ENCODE measurements at regions not wholly inside any gene's neighbourhood (a gene's known extent, or its start where the extent isn't known, plus 50 kb on each side); places are given as distances from the start of the nearest gene placed in this dataset.
"Not testable (repeated sequence)": the region's sequence is repeated elsewhere in the genome, so short reads cannot be mapped to it uniquely, and the experiment has no call there.

DNA sequence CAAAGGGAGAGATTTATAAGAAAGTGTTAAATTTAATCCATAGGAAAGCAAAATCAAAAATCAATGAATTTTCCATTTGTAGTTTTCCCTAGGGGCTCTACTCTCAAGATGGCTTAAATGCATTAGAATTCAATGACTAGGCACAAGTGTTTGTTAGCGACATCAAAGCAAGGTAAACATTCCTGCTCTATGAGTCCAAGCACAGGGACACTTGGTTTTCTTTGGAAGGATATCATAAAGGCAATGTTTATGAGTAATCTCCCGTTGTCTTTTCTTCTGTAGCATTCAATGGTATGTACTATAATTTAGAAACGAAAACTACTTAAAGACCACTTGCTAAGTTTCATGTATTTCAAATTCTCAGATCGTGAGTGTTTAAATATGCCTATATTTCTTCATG lies 54.8 kb upstream of the ZNF717 start:
- not testable (repeated sequence) for FAIRE-seq

DNA sequence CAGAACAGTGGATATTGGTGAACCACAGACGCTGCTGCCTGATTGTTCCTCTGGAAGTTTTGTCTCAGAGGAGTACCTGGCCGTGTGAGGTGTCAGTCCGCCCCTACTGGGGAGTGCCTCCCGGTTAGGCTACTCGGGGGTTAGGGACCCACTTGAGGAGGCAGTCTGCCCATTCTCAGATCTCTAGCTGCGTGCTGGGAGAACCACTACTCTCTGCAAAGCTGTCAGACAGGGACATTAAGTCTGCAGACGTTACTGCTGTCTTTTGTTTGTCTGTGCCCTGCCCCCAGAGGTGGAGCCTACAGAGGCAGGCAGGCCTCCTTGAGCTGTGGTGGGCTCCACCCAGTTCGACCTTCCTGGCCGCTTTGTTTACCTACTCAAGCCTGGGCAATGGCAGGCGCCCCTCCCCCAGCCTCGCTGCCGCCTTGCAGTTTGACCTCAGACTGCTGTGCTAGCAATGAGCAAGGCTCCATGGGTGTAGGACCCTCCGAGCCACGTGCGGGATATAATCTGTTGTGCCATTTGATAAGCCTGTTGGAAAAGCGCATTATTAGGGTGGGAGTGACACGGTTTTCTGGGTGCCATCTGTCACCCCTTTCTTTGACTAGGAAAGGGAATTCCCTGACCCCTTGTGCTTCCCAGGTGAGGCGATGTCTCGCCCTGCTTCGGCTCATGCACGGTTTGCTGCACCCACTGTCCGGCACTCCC lies 65.1 kb upstream of the ZNF717 start:
- not testable (repeated sequence) for FAIRE-seq

- FAIRE-seq: no peak
Observed at GRCh38 chr3:75863130-75863529, 77.8 kb upstream of the ZNF717 start.

DNA sequence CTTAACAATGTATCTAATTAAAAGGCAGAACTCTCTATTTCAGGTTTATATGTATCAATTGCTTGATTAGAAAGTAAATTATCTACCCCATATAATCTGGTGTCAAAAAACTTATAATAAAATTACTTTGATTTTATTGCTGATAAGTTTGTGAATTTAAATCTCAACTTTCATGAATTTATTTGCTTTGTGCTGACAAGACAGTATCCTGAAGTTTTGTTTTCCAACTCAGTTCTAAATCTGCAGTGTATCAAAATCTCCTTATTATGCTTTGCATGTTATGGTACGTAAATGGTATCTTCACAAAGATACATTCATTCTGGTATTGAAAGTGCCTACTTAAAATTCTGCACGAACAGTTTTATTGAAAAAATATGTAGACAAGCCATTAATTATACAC lies 78.5 kb upstream of the ZNF717 start:
- no peak for FAIRE-seq

- not testable (repeated sequence) for FAIRE-seq
Observed at GRCh38 chr3:75883719-75884118, 98.4 kb upstream of the ZNF717 start.

GRCh38 chr3:75886971-75887526 lies 101.7 kb upstream of the ZNF717 start:
- FAIRE-seq: no peak

DNA sequence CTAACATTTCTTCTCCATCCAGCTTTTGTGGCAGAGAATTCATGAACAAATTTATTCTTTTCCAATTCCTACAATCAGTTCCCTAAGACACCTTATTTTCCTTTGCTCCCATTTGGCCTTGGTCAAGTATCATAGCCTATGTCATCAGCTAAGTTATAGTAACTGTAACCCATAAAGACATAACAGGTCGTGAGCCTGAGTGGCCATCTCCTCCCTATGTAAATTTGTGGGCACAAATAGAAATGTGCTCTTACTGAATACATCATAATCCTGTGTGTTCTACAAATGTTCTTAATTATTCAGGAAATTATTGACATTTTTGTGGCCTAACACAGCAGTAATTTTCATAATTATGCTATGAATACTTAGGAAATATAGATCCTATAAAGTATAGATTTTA lies 108.9 kb upstream of the ZNF717 start:
- FAIRE-seq: no peak

- no peak for FAIRE-seq
Observed at GRCh38 chr3:75896265-75896664, 110.9 kb upstream of the ZNF717 start.

- FAIRE-seq: not testable (repeated sequence)
Observed at GRCh38 chr3:75901446-75901845, 116.1 kb upstream of the ZNF717 start.

DNA sequence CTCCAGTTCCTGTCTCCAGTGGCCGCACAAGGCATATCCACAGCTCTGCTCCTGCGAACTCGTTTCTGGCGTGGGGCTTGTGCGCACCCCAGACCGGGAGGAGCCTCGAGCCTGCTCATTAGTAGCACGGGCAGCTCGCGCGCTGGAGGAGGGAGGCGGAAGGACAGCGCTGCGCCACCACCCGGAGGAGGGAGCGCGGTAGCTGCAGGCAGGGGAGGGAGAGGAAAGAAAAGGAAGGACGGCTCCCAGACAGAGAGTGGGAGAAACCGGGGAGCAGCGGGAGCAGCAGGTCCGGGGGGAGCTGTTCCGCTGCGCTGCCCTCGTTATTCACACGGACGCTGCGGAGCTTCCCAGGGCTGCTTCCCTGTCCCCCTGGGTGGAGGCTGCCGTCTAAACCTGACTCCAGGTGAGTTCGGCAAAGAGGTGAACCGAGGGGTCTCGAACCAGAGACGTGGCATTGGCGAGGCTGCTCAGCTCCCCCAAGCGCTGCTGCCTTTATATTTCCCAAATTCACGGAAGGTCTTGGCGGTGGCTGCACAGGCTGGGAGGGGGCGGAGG lies 121.3 kb upstream of the ZNF717 start:
- no peak for FAIRE-seq

DNA sequence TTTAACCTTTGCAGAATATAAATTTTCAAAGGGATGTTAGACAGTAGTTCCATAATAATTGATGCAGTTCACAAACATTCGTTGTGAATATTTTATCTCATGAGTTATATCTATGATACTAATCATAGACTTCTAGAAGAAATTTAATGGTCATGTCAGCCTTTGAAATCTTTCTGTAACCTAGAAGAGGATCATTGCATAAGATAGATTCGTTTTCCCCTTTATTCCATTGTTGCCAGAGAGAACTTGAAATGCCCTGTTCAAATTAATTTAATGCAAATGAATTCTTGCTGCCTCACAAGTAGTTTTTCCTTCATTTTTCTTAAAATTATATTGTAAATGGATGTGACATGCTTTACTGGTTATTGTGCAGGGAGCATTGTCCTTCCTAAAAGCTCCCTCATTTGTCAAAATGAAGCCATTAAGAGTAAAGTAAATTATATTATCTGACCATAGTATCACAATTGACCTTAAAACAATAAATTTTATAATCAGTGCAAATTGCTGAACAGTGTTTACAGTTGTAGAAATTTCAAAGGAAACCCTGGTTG lies 128.5 kb upstream of the ZNF717 start:
- FAIRE-seq: no peak

GRCh38 chr3:75914741-75915140 lies 129.4 kb upstream of the ZNF717 start:
- FAIRE-seq: not testable (repeated sequence)

DNA sequence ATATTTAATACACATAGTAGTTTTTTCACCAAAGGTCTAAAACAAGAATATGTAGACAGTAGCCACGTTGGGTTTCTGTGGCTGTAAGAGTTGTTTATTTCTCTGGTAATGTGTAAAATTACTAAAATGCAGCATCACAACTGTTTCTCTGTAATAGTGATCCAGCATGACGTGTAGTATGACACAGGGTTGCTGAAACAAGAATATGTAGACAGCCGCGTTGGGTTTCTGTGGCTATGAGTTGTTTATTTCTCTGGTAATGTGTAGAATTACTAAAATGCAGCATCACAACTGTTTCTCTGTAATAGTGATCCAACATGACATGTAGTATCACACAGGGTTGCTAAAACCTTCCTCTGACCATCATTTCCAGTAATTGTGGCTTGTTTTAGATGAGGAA lies 153.6 kb upstream of the ZNF717 start:
- FAIRE-seq: no peak

- no peak for FAIRE-seq
Observed at GRCh38 chr3:75951941-75952340, 166.6 kb upstream of the ZNF717 start.

DNA sequence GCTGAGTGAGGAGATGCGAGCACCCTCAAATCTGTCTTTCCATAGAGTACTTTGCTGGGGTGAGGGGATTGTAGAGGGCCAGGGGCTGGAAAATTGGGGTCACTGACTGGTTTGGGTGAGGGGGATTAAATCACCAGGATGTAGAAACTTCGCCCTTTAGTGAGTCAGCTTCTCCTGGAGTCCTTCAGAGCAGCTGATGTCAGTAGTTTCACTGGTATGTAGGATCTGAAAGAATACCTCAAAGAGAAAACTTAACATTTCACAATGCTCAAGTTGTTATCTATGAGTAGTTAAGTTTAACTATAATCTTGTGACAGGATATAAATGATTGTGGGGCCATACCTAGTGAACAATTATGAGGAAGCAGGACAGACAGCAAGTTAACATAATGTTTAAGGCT lies 174.7 kb upstream of the ZNF717 start:
- not testable (repeated sequence) for FAIRE-seq

DNA sequence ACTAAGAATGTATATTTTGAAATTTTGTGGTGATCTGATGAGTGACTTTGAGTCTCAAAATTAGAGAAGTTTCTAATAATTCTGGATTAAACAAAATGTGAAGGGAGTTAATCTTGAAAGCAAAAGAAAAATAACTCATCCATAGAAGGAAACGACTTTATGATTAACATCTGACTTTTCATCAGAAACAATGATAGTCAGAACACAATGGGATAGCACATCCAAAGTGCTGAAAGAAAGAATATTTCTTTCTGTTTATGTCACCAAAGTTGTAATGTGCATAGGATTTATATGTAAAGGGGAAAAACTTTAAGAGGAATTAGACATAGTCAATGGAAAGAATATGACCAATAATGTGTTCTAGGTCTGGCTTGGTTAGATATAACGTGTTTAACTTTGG lies 176.7 kb upstream of the ZNF717 start:
- FAIRE-seq: peak; percentile 62

- FAIRE-seq: no peak
Observed at GRCh38 chr3:75967071-75967470, 181.7 kb upstream of the ZNF717 start.

DNA sequence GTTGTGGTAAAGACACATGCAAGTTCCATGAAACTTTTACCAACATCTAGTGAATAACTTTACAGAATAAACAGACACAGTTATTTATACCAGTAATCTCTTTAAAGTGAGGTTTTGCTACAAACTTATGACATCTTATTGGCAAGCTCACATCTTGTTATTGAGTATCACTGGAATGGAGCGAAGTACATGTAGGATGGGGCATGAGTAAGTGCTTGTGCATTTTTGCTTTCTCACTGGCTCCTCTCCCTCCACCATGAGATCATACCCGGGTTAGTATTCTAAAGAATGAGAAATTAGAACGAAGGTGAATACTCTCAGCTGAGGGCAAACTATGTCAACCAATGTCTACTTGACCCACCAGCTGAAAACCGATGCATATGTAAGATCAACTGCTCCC lies 193.3 kb upstream of the ZNF717 start:
- FAIRE-seq: no peak

- no peak for FAIRE-seq
Observed at GRCh38 chr3:75981401-75981800, 196.1 kb upstream of the ZNF717 start.

GRCh38 chr3:75982151-75982550 lies 196.8 kb upstream of the ZNF717 start:
- no peak for FAIRE-seq

GRCh38 chr3:75983111-75983510 lies 197.8 kb upstream of the ZNF717 start:
- FAIRE-seq: no peak

DNA sequence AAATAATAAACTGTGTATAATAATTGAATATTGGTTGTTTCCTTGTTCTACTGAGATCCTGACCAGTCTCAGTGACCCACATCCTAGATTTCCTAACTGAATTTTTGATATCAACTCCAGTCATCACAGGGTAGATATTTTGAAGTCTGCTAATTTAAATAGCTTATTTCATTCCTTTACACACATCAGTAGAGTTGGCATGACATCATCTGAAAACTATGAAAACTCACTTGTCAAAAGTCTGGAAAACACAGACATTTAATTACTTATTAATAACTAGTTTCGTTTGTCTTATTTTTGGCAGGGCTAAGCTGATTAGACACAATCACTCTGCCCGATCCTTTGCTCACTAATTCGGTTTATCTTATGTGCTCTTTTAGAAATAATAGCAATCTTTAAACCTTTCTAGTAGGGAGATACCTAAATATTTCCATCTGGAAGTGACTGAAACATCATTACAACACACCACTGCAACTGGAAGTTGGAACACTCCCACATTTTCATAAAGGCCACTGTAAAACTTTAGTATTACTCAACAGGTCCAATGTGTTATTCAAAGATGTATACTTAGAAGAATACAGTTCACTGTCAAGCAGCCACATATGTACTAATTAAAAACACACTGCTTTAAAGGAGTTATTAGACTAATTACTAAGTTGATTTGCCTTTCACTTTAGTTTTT lies 198.4 kb upstream of the ZNF717 start:
- no peak for FAIRE-seq

DNA sequence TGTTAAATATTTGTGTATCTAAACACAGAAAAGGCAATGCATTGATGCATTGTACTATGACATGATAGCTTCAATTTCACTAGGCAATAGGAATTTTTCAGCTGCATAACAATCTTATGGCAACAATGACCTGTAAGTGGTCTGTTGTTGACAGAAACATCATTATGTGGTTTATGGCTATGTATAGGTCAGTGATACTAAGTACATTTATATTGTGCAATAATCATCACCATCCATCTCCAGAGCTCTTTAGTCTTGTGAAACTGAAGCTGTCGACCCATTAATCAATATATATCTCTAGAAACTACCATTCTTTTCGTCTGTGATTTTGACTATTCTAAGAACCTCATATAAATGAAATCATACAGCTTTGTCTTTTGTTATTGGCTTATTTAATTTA lies 200.1 kb upstream of the ZNF717 start:
- FAIRE-seq: no peak

DNA sequence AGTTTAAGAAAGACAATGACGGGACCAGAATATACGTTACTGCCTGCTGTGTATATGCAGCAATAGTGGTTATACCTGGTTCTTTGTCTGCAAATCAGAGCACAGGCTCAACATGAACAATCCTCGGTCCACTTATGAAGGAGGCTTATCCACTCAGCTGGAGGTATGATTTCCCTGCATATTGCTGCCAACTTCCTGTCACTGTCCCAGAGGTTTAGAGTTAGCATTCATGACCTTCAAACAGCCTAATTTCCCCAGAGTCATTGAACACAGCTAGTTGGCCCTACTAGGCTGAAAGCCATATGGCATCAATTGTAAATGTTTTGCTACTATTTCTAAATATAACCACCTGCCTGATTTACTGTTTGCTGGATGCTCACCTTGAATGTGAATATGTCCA lies 224.9 kb upstream of the ZNF717 start:
- FAIRE-seq: no peak
